Stimulated activated CD4-positive, alpha-beta T cell treated with anti-CD3 and anti-CD28 coated beads, Interleukin-12 subunit alpha, Interleukin-12 subunit beta, amount 100 ng/mL, for 48 hours (primary cell): ENCODE measurements at regions not wholly inside any gene's neighbourhood (a gene's known extent, or its start where the extent isn't known, plus 50 kb on each side); places are given as distances from the start of the nearest gene placed in this dataset.

ENCODE experiments used
- DNase-seq, 3 donors: peaks; one replicate each; pipeline ENCODE4 v3.0.0-alpha.2; 2020; ENCODE audit warnings: low read depth in 2 of 3, low spot score in 1 of 3

- DNase-seq, result no peak
Observed at GRCh38 chr9:7403028-7403389, 396.6 kb downstream of the DMAC1 start.

- DNase-seq, result no peak
Observed at GRCh38 chr9:7402334-7403027, 397.1 kb downstream of the DMAC1 start.

- DNase-seq, result no peak
Observed at GRCh38 chr9:7401116-7401515, 398.5 kb downstream of the DMAC1 start.

GRCh38 chr9:7394002-7394774 lies 405.4 kb downstream of the DMAC1 start:
- DNase-seq, result no peak

- no peak for DNase-seq
Observed at GRCh38 chr9:7392148-7392547, 407.4 kb downstream of the DMAC1 start.

- no peak for DNase-seq
Observed at GRCh38 chr9:7388755-7389154, 410.8 kb downstream of the DMAC1 start.

- no peak for DNase-seq
Observed at GRCh38 chr9:7387840-7388239, 411.7 kb downstream of the DMAC1 start.

- no peak for DNase-seq
Observed at GRCh38 chr9:7382304-7382703, 417.3 kb downstream of the DMAC1 start.

- no peak for DNase-seq
Observed at GRCh38 chr9:7377489-7377888, 422.1 kb downstream of the DMAC1 start.

- no peak for DNase-seq
Observed at GRCh38 chr9:7376833-7377232, 422.7 kb downstream of the DMAC1 start.

GRCh38 chr9:7376213-7376612 lies 423.4 kb downstream of the DMAC1 start:
- no peak for DNase-seq

- DNase-seq, result no peak
Observed at GRCh38 chr9:7375013-7375511, 424.5 kb downstream of the DMAC1 start.

GRCh38 chr9:7370988-7371387 lies 428.6 kb downstream of the DMAC1 start:
- DNase-seq, result no peak

GRCh38 chr9:7370381-7370780 lies 429.2 kb downstream of the DMAC1 start:
- no peak for DNase-seq

- no peak for DNase-seq
Observed at GRCh38 chr9:7369384-7369821, 430.2 kb downstream of the DMAC1 start.

- DNase-seq, result no peak
Observed at GRCh38 chr9:7368410-7369292, 430.9 kb downstream of the DMAC1 start.

GRCh38 chr9:7367726-7368125 lies 431.9 kb downstream of the DMAC1 start:
- no peak for DNase-seq

- DNase-seq, result no peak
Observed at GRCh38 chr9:7366121-7366520, 433.5 kb downstream of the DMAC1 start.

GRCh38 chr9:7363777-7364477 lies 435.7 kb downstream of the DMAC1 start:
- DNase-seq, result no peak

- DNase-seq, result no peak
Observed at GRCh38 chr9:7360513-7360912, 439.1 kb downstream of the DMAC1 start.

GRCh38 chr9:7358876-7359275 lies 440.7 kb downstream of the DMAC1 start:
- no peak for DNase-seq
